Activated naive CD4-positive, alpha-beta T cell treated with anti-CD3 and anti-CD28 coated beads, Interleukin-2, amount 10 ng/mL, durations not matched to agents 7 days and 5 days (primary cell): ENCODE measurements at regions not wholly inside any gene's neighbourhood (a gene's known extent, or its start where the extent isn't known, plus 50 kb on each side); places are given as distances from the start of the nearest gene placed in this dataset.
"Not testable (repeated sequence)": the region's sequence is repeated elsewhere in the genome, so short reads cannot be mapped to it uniquely, and the experiment has no call there.

Experiments
- CTCF ChIA-PET: fragments of 350-600 bp; sonication (Branson Sonifier 250); formaldehyde crosslinking; loops from one replicate; lab custom pipeline; 2021; ENCODE audit warnings: antibody characterized with exemption; lab: Charles Lee
- DNase-seq: peaks from one replicate; pipeline ENCODE4 v3.0.0-alpha.2; 2020
- H3K27ac Mint-ChIP-seq: one replicate; pipeline ENCODE4 v1.8.0; 2021; ENCODE audit warnings: mild to moderate bottlenecking, moderate library complexity, mixed read lengths
- H3K27me3 Mint-ChIP-seq: one replicate; pipeline ENCODE4 v1.8.0; 2021; ENCODE audit warnings: mild to moderate bottlenecking, mixed read lengths
- H3K36me3 Mint-ChIP-seq: one replicate; pipeline ENCODE4 v1.8.0; 2021; ENCODE audit warnings: mixed read lengths
- H3K4me1 Mint-ChIP-seq: one replicate; pipeline ENCODE4 v1.8.0; 2021; ENCODE audit warnings: mixed read lengths
- H3K4me3 Mint-ChIP-seq: one replicate; pipeline ENCODE4 v1.8.0; 2021; ENCODE audit warnings: mild to moderate bottlenecking, moderate library complexity, mixed read lengths
- H3K9me3 Mint-ChIP-seq: one replicate; pipeline ENCODE4 v1.8.0; 2021; ENCODE audit warnings: mixed read lengths

GRCh38 chr16:21536740-21537139 lies 62.6 kb upstream of the METTL9 start:
- H3K4me1 Mint-ChIP-seq = peaks cover 18% of the 10 kb centered on the region
- CTCF ChIA-PET, H3K4me3 Mint-ChIP-seq, H3K36me3 Mint-ChIP-seq, H3K9me3 Mint-ChIP-seq, DNase-seq, H3K27ac Mint-ChIP-seq, H3K27me3 Mint-ChIP-seq: not testable (repeated sequence)

GRCh38 chr16:21537598-21537997 lies 61.8 kb upstream of the METTL9 start:
- H3K9me3 Mint-ChIP-seq, H3K36me3 Mint-ChIP-seq, CTCF ChIA-PET, H3K4me3 Mint-ChIP-seq, DNase-seq, H3K27me3 Mint-ChIP-seq, H3K27ac Mint-ChIP-seq: not testable (repeated sequence)
- H3K4me1 Mint-ChIP-seq = peaks cover 21% of the 10 kb centered on the region

- H3K4me3 Mint-ChIP-seq, H3K9me3 Mint-ChIP-seq, H3K27ac Mint-ChIP-seq, CTCF ChIA-PET, H3K36me3 Mint-ChIP-seq, H3K27me3 Mint-ChIP-seq: not testable (repeated sequence)
- H3K4me1 Mint-ChIP-seq = peaks cover 24% of the 10 kb centered on the region
- DNase-seq = peak; percentile 5
Measured at GRCh38 chr16:21539107-21539618, 60.2 kb upstream of the METTL9 start.

- CTCF ChIA-PET, H3K9me3 Mint-ChIP-seq, H3K27me3 Mint-ChIP-seq, H3K36me3 Mint-ChIP-seq: not testable (repeated sequence)
- peaks cover 24% of the 10 kb centered on the region for H3K4me1 Mint-ChIP-seq
- peak overlapping the region; percentile 71 for H3K27ac Mint-ChIP-seq
- DNase-seq = peak; percentile 71
- H3K4me3 Mint-ChIP-seq = peak overlapping the region; percentile 3
Measured at GRCh38 chr16:21540770-21541433, 58.5 kb upstream of the METTL9 start.

DNA sequence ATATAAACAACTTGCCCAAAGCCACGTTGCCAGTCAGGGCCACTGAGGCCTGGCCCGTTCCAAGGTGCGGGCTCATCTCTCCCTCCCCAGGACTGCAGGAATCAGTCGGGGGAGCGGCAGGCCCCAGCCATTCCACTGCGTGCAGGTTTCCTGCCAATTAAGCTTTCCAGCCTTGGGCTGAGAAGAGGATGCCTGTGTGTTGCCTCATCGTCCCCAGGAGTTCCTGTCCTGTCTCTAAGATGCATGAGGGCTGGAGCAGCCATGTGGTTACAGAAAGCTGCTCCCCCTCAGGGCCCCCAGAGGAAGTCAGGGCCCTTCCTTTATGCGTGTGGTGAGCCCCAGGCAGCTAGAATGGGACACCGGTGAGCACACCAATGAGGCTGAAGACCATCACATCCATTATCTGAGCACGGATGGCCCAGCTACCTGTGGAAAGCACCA lies 57.7 kb upstream of the METTL9 start:
- H3K9me3 Mint-ChIP-seq, H3K4me3 Mint-ChIP-seq, H3K36me3 Mint-ChIP-seq, CTCF ChIA-PET: not testable (repeated sequence)
- H3K4me1 Mint-ChIP-seq = peaks cover 24% of the 10 kb centered on the region
- peak; percentile 34 for DNase-seq
- peak overlapping the region; percentile 8 for H3K27ac Mint-ChIP-seq
- H3K27me3 Mint-ChIP-seq = peaks cover 11% of the 10 kb centered on the region

- CTCF ChIA-PET, H3K27ac Mint-ChIP-seq, H3K4me3 Mint-ChIP-seq, H3K9me3 Mint-ChIP-seq, H3K36me3 Mint-ChIP-seq: not testable (repeated sequence)
- DNase-seq = peak; percentile 2
- Mint-ChIP-seq H3K4me1 (peaks cover 24% of the 10 kb centered on the region), H3K27me3 (peaks cover 11% of the 10 kb centered on the region)
Measured at GRCh38 chr16:21542075-21542474, 57.3 kb upstream of the METTL9 start.

DNA sequence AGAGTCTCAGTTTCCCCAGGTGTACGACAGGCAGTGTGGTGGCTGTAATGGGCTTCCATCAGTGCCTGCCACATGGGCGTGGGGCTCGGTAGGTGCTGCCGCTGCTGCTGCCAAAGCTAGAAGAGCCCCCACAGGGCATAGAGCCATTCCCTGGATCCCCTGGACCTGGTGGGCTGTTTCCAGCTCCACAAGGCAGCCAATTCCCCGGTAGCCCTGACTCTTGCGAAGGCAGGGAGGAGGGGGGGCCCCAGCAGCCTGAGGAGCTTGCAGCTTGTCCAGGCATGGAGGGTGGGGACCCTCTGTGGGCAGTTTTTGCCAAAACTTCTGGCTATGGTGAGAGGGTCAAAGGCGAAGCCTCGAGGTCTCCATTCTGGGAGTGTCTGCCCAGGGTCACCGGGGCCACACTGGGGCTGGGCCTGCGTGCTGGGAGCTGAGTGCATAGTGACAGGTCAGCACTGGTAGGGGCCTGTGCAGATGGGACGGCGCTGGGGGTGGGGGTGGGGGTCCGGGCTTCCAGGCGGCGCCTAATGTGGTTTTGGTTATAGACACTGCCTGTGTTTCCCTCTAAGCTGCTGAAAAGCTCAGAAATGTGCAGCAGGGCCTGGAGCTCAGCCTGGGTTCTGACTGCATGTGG lies 56.8 kb upstream of the METTL9 start:
- H3K36me3 Mint-ChIP-seq, CTCF ChIA-PET, H3K4me3 Mint-ChIP-seq, H3K27ac Mint-ChIP-seq, H3K9me3 Mint-ChIP-seq: not testable (repeated sequence)
- DNase-seq = peak; percentile 10
- peaks cover 24% of the 10 kb centered on the region for H3K4me1 Mint-ChIP-seq
- H3K27me3 Mint-ChIP-seq = peaks cover 11% of the 10 kb centered on the region

GRCh38 chr16:21543151-21543836 lies 56.1 kb upstream of the METTL9 start:
- not testable (repeated sequence) for DNase-seq, H3K27ac Mint-ChIP-seq, H3K36me3 Mint-ChIP-seq

DNA sequence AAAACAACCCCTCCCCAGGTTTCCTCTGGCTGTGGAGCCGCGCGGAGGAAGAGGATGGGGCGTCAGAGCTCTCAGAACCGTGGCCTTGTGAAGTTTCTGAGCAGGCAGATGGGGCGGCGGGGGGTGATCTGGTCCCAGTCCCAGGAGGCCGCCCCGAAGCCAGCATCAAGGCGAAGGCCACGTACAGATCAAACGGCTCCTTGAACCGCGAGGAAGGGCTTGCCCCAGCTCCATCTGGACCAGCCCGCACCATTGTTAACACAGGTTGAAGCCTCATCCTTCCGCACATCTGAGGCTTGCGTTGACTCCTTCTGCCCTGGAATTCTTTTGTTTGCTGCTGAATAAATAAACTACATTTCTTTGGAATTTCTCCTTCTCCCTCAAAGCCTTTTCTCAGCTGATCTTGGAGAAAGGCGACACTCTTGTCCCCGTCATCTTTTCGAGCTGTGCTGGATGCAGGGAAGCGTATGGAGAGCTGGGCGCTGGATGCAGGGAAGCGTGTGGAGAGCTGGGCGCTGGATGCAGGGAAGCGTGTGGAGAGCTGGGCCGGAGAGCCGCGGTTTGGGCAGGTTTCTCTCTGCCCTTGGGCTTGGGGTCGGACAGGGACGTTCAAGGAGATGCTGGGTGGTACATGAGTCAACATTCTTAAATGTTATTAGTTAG lies 53.6 kb upstream of the METTL9 start:
- CTCF ChIA-PET, H3K36me3 Mint-ChIP-seq, H3K27ac Mint-ChIP-seq, H3K9me3 Mint-ChIP-seq, H3K4me3 Mint-ChIP-seq: not testable (repeated sequence)
- Mint-ChIP-seq H3K4me1 (peaks cover 16% of the 10 kb centered on the region), H3K27me3 (peaks cover 16% of the 10 kb centered on the region)
- peak; percentile 11 for DNase-seq

More at GRCh38 chr16:21543151-21543836, 56.1 kb upstream of the METTL9 start:
- H3K4me3 Mint-ChIP-seq, CTCF ChIA-PET, H3K9me3 Mint-ChIP-seq: not testable (repeated sequence)
- peaks cover 24% of the 10 kb centered on the region for H3K4me1 Mint-ChIP-seq
- H3K27me3 Mint-ChIP-seq = peaks cover 14% of the 10 kb centered on the region

GRCh38 chr16:21549396-21549795 lies 50.0 kb upstream of the METTL9 start:
- H3K4me1 Mint-ChIP-seq, H3K36me3 Mint-ChIP-seq, H3K27ac Mint-ChIP-seq, CTCF ChIA-PET, H3K9me3 Mint-ChIP-seq, H3K4me3 Mint-ChIP-seq, DNase-seq: not testable (repeated sequence)
- peaks cover 24% of the 10 kb centered on the region for H3K27me3 Mint-ChIP-seq
